ENCODE measurements at regions not wholly inside any gene's neighbourhood (a gene's known extent, or its start where the extent isn't known, plus 50 kb on each side); places are given as distances from the start of the nearest gene placed in this dataset.

DNA sequence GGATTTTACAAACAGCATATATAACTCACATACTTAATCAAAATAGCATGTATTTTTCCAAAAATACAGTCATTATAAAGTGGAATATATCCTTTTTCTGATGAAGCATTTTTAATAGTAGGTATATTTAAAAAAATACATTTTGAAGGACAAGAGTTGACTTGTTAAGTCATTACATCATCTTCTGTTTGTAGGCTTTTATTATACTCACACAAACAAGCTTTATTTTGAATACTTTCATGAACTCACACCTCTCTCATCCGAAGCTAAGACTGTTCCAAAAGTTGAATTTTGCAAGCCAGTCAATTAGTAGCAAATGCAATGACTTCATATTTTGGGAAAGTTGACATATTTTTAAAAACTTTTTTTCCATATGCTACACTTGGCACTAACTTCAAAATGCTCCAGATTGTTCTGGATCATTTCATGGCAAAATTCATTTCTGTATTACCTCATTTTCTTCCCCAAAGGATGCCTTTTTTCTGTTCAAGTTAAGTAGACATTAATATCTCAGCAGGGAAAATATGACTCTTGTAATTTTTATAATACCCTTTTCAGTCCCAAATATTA lies 68.5 kb upstream of the WDR75 start:
- peak; percentile 10 for DNase-seq

DNA sequence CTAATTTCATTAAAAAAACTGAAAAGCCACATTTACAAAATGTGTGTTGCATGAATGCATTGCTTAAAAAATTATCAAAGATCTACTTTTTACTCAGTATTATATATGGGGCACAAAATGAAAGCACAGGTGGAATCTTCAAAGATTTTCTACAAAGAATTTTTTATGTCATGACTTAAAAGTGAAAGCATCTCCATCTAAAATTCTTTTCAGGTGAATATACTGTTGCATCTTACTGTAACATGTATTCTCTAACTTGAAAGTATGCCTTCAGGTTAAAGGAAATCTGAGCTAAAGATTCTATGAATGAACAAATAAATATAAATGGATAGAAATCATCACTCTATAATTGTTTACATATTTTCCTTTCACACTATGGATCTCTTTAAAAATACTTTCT lies 66.8 kb upstream of the WDR75 start:
- DNase-seq: no peak

GRCh38 chr2:189375842-189376241 lies 65.4 kb upstream of the WDR75 start:
- no peak for DNase-seq

- DNase-seq: no peak
These were observed 62.0 kb upstream of the WDR75 start for GRCh38 chr2:189379287-189379630.

GRCh38 chr2:189379731-189380261 lies 61.5 kb upstream of the WDR75 start:
- DNase-seq: no peak

- no peak for DNase-seq
These were observed 58.6 kb upstream of the WDR75 start for GRCh38 chr2:189382668-189383067.

GRCh38 chr2:189386741-189387140 lies 54.5 kb upstream of the WDR75 start:
- no peak for DNase-seq

DNA sequence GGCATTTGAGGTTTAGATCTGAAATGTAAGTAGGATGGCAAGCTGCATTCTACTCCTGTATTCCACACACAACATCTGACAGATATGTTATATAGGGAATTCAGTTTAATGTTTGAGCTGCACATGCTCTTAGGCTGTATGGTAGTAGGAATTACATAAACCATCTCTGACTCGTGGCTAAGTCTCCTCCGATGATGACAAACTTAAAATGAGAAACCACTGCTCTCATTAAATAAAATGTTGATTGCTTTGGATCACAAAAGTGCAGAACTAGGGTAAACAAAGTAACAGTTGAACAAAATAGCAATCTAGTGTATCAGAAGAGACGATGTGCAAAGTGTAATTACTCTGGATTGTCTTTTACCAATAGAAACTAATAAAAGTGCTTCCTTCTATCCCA lies 50.1 kb upstream of the WDR75 start:
- DNase-seq: no peak

All from OCI-M1 (cell line).